ENCODE measurements at regions not wholly inside any gene's neighbourhood (a gene's known extent, or its start where the extent isn't known, plus 50 kb on each side); places are given as distances from the start of the nearest gene placed in this dataset.

DNA sequence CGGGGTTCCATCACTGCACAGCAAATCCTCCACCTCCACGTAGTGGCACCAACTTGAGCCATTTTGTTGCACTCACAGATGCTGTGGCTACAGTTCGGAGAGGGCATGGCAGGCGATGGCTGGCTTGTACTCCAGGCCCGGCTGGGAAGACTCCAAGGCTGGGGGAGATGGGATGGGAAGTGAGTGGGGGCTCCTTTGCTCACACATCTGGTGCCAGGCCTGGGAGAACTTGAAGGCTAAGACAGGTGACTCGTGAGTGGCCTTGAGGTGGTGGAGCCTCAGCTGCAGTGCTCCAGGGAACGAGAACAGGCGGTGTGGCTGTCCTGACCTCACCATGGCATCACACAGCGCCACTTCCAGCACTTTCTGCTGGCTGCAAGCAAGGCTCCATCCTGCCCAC is 87.9 kb downstream of the PLXNA1 start:
- no peak overlapping the region for H2BK15ac ChIP-seq (ENCODE audit: low read depth, low read length)
- no peak overlapping the region for H2AK5ac ChIP-seq (ENCODE audit: insufficient read length, low read length)
- H3K56ac ChIP-seq (ENCODE audit: insufficient read length, low read depth, low read length), result no peak overlapping the region
- peaks cover 7 to 8% of the 10 kb centered on the region in 2 experiments; a peak in 2 of 4 replicates for H3K4me1 Mint-ChIP-seq
- H4K8ac ChIP-seq (replicated peaks; ENCODE audit: insufficient read length, low read depth, low read length), result no peak overlapping the region
- no peaks in the 10 kb centered on the region for H3K4me1 ChIP-seq (ENCODE audit: insufficient read depth, low read length)
- H3K9me3 ChIP-seq (ENCODE audit: control insufficient read depth, low read depth, low read length), result no peaks in the 10 kb centered on the region
- H3K23ac ChIP-seq (ENCODE audit: insufficient read length, low read depth, low read length), result no peak overlapping the region
- peaks cover 0 to 6% (median 1%) of the 10 kb centered on the region in 3 experiments; a peak in 2 of 7 replicates for H3K36me3 Mint-ChIP-seq (ENCODE audit: insufficient read depth in 1 of 3, low read depth in 3 of 3)
- no peaks in the 10 kb centered on the region for H3K27me3 ChIP-seq (ENCODE audit: insufficient read depth, low read length)
- H3K9me3 Mint-ChIP-seq, result peaks cover 0 to 3% of the 10 kb centered on the region in 2 experiments; a peak in 1 of 5 replicates
- no peak overlapping the region for H3K18ac ChIP-seq (ENCODE audit: insufficient read length, low read depth, low read length)
- H3K79me1 ChIP-seq (ENCODE audit: insufficient read depth, low read depth, low read length, poor library complexity, severe bottlenecking), result no peaks in the 10 kb centered on the region
- H2BK5ac ChIP-seq (ENCODE audit: insufficient read length, low read length), result no peak overlapping the region
- H3K23me2 ChIP-seq (ENCODE audit: insufficient read length, low read depth, low read length, poor library complexity, severe bottlenecking), result no peaks in the 10 kb centered on the region
- no peak overlapping the region for H2AFZ ChIP-seq (ENCODE audit: low read length)
- H3K27me3 Mint-ChIP-seq (ENCODE audit: low read depth), result no peaks in the 10 kb centered on the region; the same call in none of the 2 replicates
- no peak overlapping the region for H3K9ac ChIP-seq (ENCODE audit: extremely low read depth, insufficient read length, low read length)
- H3K4me2 ChIP-seq (ENCODE audit: insufficient read depth, insufficient read length, low read length), result no peak overlapping the region
- no peak overlapping the region for H3K4ac ChIP-seq (ENCODE audit: low read depth, low read length)
- H3K27ac Mint-ChIP-seq, result no peak overlapping the region
- no peak overlapping the region for H4K91ac ChIP-seq (ENCODE audit: insufficient read length, low read depth, low read length)
- H2BK120ac ChIP-seq (ENCODE audit: low read depth, low read length, poor library complexity, severe bottlenecking), result no peak overlapping the region
- no peak overlapping the region for H3T11ph ChIP-seq (ENCODE audit: low read length)
- no peaks in the 10 kb centered on the region for H3K79me2 ChIP-seq (ENCODE audit: insufficient read depth, low read length)
- WGBS (ENCODE audit: extremely low coverage, insufficient read length, low lambda C conversion rate), result no CpG with 5 or more reads among the region's 9 CpGs
- H4K20me1 ChIP-seq (ENCODE audit: control insufficient read depth, insufficient read depth, insufficient read length), result no peaks in the 10 kb centered on the region
- TF ChIP-seq CTCF (conservative IDR thresholded peaks at IDR 0.05), result no peak
- no peak overlapping the region for H3K27ac ChIP-seq (ENCODE audit: insufficient read length, low read depth, low read length)
- DNase-seq, result no peak
- no peak overlapping the region for H3K14ac ChIP-seq (ENCODE audit: insufficient read depth, low read length)
- no peak overlapping the region for H2BK12ac ChIP-seq (ENCODE audit: insufficient read length, low read depth, low read length)
- no peak overlapping the region for H2BK20ac ChIP-seq (ENCODE audit: low read depth, low read length, poor library complexity, severe bottlenecking)
- H3K4me3 Mint-ChIP-seq, result no peak overlapping the region
- H4K5ac ChIP-seq (ENCODE audit: insufficient read length, low read depth, low read length), result no peak overlapping the region

Data from H9 (cell line).